Left lobe of liver (tissue), 2 donors: ENCODE measurements at regions not wholly inside any gene's neighbourhood (a gene's known extent, or its start where the extent isn't known, plus 50 kb on each side); places are given as distances from the start of the nearest gene placed in this dataset.

ENCODE experiments used
- ATAC-seq: fragments of 200-7000 bp; cut with Tn5 transposase; one replicate; pipeline ENCODE4 v1.9.1; 2020; ENCODE audit warnings: mild to moderate bottlenecking, moderate library complexity
- DNase-seq: peaks from one replicate; pipeline ENCODE4 v3.0.0-alpha.2; 2020; ENCODE audit warnings: low spot score
- donor health status: DM: no; HTN: no; CAD: no; lungs with moderate emphysema.
- donor health status: DM: no; HTN: yes; CAD: no.

- no peak for DNase-seq
- no peak for ATAC-seq
Observed at GRCh38 chr9:109830545-109830944, 50.5 kb downstream of the PALM2AKAP2 start.

DNA sequence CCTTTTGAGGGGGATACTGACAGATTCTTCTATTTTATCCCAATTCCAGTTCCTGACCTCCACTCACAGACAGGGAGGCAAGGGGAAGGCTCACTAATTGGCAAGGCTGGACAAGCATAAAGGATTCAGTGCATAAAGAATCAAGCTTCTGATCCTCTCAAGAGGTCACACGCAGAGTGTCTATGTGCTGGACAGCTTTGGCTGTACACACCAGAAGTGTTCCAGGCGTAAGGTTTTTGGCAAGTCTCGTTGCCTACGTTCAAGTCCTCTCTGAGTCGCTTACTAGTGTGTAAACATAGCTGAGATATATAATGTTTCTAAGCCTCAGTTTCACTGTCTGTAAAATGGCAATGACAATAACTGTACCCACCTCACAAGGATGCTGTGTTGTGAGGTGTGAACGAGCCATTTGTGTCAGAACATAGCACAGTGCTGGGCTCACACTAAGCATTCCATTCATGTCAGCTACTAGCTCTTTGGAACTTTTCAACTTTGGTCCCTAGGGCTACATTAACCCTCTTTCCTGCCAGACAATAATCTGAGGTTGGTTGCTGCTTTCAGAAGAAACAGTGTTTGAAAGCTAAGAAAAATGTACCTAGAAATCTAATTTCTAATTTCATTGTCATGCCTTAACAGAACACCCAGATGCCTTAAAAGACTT, 52.1 kb downstream of the PALM2AKAP2 start:
- peak; percentile 49 for ATAC-seq
- no peak for DNase-seq

DNA sequence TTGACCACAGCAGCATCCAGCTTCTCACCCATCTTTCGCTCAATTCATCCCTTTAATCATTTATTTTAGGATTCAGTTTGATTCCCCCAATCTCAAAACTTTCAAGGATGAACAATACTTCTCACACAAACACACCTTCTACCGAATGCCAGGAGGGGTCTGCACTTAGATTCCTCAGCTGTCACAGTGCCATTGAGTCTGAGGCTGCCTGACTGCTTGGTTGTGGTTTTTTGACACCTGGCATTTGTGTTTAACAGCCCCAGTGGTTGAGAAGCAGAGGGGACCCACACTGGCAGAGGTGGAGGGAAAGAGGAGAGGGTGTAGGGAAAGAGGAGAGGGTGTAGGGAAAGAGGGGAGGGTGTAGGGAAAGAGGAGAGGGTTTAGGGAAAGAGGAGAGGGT, 54.9 kb downstream of the PALM2AKAP2 start:
- ATAC-seq (no peak), DNase-seq (no peak)

DNA sequence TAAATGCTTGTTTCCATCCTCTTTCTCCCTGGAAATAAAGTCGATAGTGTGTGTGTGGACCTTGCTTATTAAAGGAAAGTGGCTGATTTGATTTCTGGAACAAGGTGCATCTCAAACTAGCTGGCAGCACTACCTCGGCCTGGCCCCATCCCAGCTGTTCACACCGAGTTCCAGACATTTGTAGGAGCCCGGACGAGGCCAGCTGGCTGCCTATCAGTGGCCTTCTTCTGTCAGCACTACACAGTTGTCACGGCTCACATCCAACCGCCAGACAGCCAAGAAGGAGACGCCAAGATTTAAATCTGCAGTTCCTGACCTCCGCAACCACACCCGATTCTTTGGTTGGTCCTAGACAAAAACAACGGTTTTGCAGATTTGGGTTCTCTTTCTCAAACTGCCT, 63.6 kb downstream of the PALM2AKAP2 start:
- DNase-seq (peak; percentile 90), ATAC-seq (peak; percentile 99)

DNA sequence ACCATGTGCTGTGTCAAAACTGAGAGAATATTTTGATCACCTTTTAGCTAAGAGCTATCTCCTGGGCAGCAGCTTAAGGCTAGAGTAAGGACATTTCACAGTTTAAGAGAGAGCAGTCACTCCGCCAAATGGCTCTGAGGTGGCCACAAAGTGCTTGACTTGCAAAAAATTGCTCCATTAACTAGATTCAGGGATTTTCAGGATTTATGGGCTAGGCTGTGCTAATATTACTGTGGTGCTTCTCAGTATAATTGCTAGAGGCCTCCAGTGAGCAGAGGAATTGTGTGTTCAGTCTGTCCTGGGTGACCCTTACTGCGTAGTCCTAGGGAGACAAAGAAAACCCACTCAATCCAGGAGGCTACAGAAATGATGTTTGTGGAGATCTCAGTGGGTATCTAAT, 65.2 kb downstream of the PALM2AKAP2 start:
- ATAC-seq, result no peak
- DNase-seq, result no peak

GRCh38 chr9:109846776-109847175, 66.8 kb downstream of the PALM2AKAP2 start:
- ATAC-seq (no peak), DNase-seq (no peak)

DNA sequence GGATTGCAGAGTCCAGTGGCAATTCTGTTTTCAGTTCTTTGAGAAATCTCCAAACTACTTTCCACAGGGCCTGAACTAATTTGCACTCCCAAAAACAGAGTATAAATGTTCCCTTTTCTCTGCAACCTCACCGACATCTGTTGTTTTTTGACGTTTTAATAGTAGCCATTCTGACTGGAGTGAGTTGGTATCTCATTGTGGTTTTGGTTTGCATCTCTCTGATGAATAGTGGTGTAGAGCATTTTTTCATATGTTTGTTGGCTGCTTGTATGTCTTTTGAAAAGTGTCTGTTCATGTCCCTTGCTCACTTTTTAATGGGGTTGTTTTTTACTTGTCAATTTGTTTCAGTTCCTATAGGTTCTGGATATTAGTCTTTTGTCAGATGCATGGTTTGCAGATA, 72.6 kb downstream of the PALM2AKAP2 start:
- ATAC-seq (no peak), DNase-seq (no peak)

DNA sequence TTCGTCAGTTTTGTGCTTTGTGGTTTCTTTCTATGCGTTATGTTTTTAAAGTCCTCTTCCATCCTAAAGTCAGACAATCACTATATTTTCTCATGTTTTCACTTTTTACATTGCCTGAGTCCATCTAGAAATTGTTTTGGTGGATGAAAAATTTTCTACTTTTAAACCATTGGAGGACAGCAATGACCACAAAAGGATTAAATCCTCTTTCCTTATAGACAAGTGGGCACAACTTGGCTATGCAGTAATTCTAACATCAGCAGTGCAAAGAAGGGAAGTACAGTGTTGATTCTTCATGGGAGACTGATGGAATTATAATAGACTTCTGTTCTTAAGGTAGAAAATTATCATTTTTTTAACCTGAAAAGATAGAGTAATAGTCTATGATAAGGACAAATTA, 75.5 kb downstream of the PALM2AKAP2 start:
- ATAC-seq (no peak), DNase-seq (no peak)

GRCh38 chr9:109856785-109857184, 76.8 kb downstream of the PALM2AKAP2 start:
- DNase-seq (no peak), ATAC-seq (peak; percentile 65)

DNA sequence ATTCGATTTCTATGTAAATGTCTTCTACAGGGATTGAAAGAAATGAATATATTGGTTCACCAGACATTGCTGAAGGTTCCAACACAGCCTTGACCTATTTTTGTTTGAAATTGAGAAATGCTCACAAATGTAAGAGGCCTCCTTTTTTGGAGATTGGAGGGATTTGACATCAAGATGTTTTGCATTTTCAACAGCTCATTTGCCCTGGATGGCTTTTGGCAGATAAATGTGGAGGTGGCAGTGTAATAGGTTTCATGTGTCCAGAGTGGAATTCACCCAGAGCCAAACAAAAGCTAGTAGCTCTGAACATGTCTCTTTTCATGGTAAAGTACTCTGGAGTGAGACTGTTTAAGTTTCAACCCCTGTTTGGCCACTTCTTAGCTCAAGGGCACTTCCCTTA, 77.3 kb downstream of the PALM2AKAP2 start:
- ATAC-seq (no peak), DNase-seq (no peak)

- ATAC-seq, result no peak
- no peak for DNase-seq
Observed at GRCh38 chr9:109859447-109859846, 79.4 kb downstream of the PALM2AKAP2 start.

DNA sequence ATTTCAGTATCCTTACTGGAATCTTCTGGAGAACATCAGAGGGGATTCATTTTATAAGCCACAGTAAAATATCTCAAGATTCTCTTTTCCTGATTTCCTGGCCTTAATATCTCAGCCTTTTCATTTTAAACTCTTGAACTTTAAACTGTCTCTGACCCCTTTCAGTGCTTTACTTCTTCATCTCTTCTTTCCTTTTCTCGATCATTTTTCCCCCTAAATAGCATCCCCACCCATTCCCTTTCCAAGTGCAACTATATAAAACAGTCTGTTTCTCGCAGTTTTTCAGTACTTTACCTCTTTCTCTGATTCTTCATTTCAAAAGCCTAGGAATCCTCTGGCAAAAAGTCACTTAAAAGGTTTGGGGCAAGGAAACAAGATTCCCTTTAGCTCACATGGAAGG, 80.5 kb downstream of the PALM2AKAP2 start:
- DNase-seq, result no peak
- ATAC-seq, result no peak

DNA sequence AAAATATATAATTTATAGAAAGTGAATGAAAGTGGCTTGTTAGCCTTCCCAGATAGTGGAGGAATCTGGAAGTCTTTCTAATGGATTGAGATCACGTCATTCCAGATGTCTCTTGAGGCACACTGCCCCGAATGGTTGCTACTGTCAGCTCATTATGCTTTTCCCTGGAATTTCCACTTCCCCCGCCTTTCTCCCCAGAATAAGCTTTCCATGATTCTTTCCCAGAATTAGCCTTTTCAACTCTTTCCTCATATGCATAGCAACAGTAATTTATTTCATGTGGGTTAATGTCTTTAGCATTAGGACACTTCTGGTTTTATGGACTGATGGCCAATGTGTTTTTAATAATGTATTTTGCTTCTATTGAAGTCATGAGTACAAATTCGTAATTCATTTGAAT, 81.5 kb downstream of the PALM2AKAP2 start:
- ATAC-seq, result no peak
- no peak for DNase-seq

DNA sequence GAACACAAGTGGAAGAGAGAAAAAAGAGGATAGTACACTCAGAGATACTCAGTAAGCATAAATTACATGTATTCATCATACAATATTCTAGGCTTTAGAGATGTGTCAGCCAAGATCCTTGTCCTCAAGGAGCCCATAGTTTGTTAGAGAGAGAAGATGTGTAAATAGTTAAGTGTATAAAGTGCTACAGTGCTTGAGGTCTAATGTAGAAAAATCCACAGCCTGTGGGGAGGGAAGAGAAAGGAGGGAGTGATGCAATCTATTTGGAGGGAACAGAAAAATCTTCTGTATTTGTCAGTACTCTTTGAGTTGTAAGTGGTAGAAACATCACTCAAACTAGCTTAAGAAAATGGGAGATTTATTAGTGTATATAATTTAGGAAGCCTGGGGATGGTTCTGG, 81.9 kb downstream of the PALM2AKAP2 start:
- no peak for DNase-seq
- peak; percentile 14 for ATAC-seq

- DNase-seq (no peak), ATAC-seq (peak; percentile 24)
Observed at GRCh38 chr9:109862452-109862851, 82.5 kb downstream of the PALM2AKAP2 start.

- DNase-seq, result no peak
- peak; percentile 12 for ATAC-seq
Observed at GRCh38 chr9:109863961-109864360, 84.0 kb downstream of the PALM2AKAP2 start.

DNA sequence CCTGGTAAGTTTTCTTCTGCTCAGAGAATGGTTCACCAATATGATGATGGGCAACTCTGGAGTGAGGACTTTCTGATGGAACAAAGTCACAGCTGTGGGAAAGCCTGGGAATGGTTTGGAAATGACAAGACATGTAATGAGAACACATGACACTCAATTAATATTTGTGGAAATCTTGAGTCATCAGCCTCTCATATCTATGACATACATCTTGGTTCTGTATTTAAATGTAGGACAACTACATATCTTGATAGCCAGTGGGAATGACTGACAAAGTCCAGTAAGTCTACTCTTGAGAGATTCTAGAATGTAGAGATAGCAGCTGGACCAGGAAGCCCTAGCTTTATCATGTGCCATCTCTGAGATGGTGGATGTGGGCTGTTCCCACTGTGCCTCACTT, 85.5 kb downstream of the PALM2AKAP2 start:
- ATAC-seq (no peak), DNase-seq (no peak)

DNA sequence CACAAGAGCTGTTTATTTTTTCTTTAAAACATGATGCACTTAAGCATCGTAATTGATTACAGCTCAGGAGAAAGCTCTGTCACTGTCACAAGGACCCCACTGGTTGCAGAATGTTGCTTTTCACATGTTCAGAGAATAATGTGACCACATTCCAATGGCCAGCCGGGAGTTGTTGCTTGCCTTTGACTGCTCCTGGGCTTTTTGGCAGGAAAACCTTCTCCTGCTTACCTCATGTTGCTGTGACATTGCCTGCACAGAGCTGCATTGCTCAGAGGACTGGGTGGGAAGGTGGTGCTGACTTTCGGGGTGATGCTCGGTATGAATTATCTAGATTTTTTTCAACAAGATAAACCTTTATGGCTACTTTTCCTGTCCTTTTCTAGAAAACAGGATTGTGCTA, 88.2 kb downstream of the PALM2AKAP2 start:
- ATAC-seq (peak; percentile 28), DNase-seq (no peak)

- DNase-seq, result no peak
- ATAC-seq, result no peak
Observed at GRCh38 chr9:109868722-109869121, 88.7 kb downstream of the PALM2AKAP2 start.

DNA sequence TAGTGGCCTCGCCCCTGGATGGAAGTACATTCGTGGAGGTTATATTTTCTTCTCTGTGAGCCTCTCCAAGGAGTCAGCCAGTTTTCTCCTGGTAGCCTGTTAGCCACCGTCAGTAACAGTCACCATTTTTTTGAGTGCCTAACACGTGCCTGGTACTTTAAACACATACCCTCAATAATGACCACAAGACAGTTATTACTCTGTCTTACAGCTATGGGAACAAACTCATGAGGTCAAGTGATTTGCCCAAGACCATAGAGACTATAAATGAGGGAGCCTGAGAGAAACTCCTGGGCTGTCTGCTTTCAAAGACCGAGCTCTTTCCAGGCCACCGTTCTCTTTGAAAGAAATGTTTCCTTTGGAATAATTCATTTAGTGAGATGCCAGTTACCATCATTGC, 90.4 kb downstream of the PALM2AKAP2 start:
- DNase-seq (no peak), ATAC-seq (no peak)

DNA sequence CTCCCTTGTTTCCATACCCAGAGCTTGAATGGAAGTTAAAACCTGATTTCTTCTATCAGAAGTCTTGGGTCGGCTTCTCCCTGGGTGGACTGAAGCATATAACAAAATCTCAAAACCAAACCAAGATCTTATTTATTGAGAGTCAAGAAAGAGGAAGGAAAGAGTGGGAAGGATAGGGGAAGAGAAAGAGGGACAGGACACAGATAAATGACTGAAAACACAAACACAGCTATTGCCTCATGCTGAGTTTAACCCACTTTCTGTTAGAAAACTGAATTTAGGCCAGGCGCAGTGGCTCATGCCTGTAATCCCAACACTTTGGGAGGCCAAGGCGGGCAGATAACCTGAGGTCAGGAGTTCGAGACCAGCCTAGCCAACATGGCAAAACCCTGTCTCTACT, 92.9 kb downstream of the PALM2AKAP2 start:
- ATAC-seq, result no peak
- no peak for DNase-seq

DNA sequence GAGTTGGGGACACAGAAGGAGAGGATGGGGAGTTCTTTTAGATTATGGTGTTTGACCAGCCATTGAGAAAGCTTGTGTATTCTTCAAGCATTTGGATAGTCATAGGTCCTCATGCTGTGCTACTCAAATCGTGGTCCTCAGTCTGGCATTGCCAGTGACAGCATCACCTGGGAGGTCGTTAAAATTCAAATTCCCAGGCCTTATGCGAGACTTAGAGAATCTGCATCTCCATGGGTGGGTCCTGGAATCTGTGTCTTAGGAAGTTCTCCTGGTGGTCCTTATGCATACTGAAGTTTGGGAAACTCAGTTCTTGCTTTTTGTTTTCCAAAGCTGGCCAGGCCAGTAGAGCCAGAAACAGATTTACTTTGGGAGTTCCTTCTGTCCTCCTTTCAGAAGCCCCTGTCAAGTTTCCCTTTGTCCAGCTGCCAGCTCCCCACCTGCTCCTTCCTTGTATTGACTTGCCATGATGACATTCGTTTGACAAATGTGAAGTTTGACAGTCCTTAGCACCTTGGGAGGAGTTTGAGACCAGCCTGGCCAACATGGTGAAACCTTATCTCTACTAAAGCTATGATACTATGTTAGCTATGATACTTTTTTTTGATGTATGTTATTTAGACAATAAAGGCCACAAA, 95.6 kb downstream of the PALM2AKAP2 start:
- ATAC-seq (no peak), DNase-seq (no peak)
